OCI-LY3 (cell line): ENCODE measurements at regions not wholly inside any gene's neighbourhood (a gene's known extent, or its start where the extent isn't known, plus 50 kb on each side); places are given as distances from the start of the nearest gene placed in this dataset.

ENCODE experiments used
- CTCF ChIP-seq: fragments of 200-600, 300-600 bp; sonication (generic); IDR thresholded peaks from 2 replicates; pipeline ENCODE4 v1.5.1; 2014; ENCODE audit warnings: antibody characterized with exemption, low read length, low read depth
- EZH2phosphoT487 ChIP-seq: fragments of 200-600 bp; shearing (Covaris generic); IDR thresholded peaks from 2 replicates; pipeline ENCODE4 v1.6.1; 2018; ENCODE audit warnings: antibody characterized with exemption, mixed run types, low read depth

GRCh38 chr7:131261476-131261994 is 66.1 kb upstream of the MKLN1 start:
- TF ChIP-seq CTCF (no peak), EZH2phosphoT487 (no peak)
